Effector memory CD8-positive, alpha-beta T cell (primary cell): ENCODE measurements at regions not wholly inside any gene's neighbourhood (a gene's known extent, or its start where the extent isn't known, plus 50 kb on each side); places are given as distances from the start of the nearest gene placed in this dataset.
"Not testable (repeated sequence)": the region's sequence is repeated elsewhere in the genome, so short reads cannot be mapped to it uniquely, and the experiment has no call there.

ENCODE experiments used
- ATAC-seq: fragments of 150-1000 bp; cut with Tn5 transposase; replicated peaks from 2 replicates; pipeline ENCODE4 v1.10.0; 2021; ENCODE audit warnings: mild to moderate bottlenecking, moderate library complexity
- DNase-seq, 3 experiments: peaks; one replicate each; pipeline ENCODE4 v3.0.0; 2021
- H3K27ac Mint-ChIP-seq, 2 donors: one replicate each; pipeline ENCODE4 v1.8.0; 2022; ENCODE audit warnings: mild to moderate bottlenecking in 2 of 2, mixed read lengths in 2 of 2, moderate library complexity in 2 of 2
- H3K27me3 Mint-ChIP-seq, 2 donors: one replicate each; pipeline ENCODE4 v1.8.0; 2022; ENCODE audit warnings: mixed read lengths in 2 of 2
- H3K36me3 Mint-ChIP-seq: one replicate; pipeline ENCODE4 v1.8.0; 2022; ENCODE audit warnings: mild to moderate bottlenecking, moderate library complexity, mixed read lengths; ENCODE audit not compliant: insufficient read depth
- H3K4me1 Mint-ChIP-seq, 2 donors: one replicate each; pipeline ENCODE4 v1.8.0; 2022; ENCODE audit warnings: low read depth in 2 of 2, mixed read lengths in 2 of 2
- H3K4me3 Mint-ChIP-seq, 2 donors: one replicate each; pipeline ENCODE4 v1.8.0; 2022; ENCODE audit warnings: mild to moderate bottlenecking in 2 of 2, mixed read lengths in 2 of 2, moderate library complexity in 2 of 2
- H3K9me3 Mint-ChIP-seq, 2 donors: one replicate each; pipeline ENCODE4 v1.8.0; 2022; ENCODE audit warnings: mixed read lengths in 2 of 2

GRCh38 chr9:29270400-29270799, 1697.1 kb upstream of the C9orf72 start:
- H3K4me1 Mint-ChIP-seq, H3K36me3 Mint-ChIP-seq, H3K27ac Mint-ChIP-seq, H3K27me3 Mint-ChIP-seq, DNase-seq, H3K4me3 Mint-ChIP-seq, ATAC-seq: not testable (repeated sequence)
- H3K9me3 Mint-ChIP-seq = peaks cover 0 to 18% of the 10 kb centered on the region in 2 donors

DNA sequence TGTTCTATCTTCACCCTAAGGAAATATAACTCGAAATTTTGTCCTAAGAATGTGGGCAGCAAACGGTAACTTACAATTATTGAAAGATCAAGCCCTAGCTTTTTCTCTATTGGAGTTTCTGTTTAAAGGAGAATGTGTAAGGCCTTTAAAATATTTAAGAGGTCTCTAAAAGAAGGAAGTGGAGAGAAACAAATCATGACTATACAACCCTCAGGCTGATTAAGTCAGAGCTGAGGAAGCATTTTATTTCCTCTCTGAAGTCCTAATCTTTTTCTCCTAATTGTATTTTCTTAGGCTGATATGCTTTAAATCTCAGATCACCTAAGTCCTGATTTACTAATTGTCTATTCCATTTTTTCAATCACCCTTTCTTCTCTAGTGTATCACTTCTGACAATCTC, 1708.8 kb upstream of the C9orf72 start:
- no peaks in the 10 kb centered on the region for H3K4me1 Mint-ChIP-seq
- H3K27ac Mint-ChIP-seq = no peak overlapping the region
- DNase-seq = no peak
- H3K9me3 Mint-ChIP-seq = no peaks in the 10 kb centered on the region
- no peaks in the 10 kb centered on the region for H3K36me3 Mint-ChIP-seq
- H3K4me3 Mint-ChIP-seq = no peak overlapping the region
- ATAC-seq = no peak
- no peaks in the 10 kb centered on the region for H3K27me3 Mint-ChIP-seq

DNA sequence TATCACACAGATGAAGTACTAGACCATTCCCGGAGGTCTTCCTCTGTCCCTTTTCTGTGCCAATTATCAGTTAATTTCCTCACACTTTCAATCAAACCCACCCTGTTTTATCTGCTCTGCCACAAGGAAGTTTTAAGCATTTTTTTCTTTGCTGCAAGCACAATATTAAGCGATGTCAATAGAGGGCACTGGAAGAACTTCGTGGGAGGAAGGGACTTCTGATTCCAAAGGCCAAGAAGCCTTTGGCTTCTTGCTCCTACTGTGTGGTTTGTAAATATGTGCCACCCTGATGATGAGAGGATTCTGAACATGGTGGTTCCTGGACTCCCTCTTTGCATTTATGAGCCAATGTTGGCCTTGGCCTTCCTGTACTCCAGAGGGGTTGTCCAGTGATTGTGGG, 1712.5 kb upstream of the C9orf72 start:
- DNase-seq (no peak), ATAC-seq (no peak)
- Mint-ChIP-seq H3K4me3 (no peak overlapping the region), H3K27me3 (no peaks in the 10 kb centered on the region), H3K27ac (no peak overlapping the region), H3K9me3 (no peaks in the 10 kb centered on the region), H3K36me3 (no peaks in the 10 kb centered on the region), H3K4me1 (no peaks in the 10 kb centered on the region)

GRCh38 chr9:29289365-29289764, 1716.1 kb upstream of the C9orf72 start:
- no peak overlapping the region for H3K4me3 Mint-ChIP-seq
- no peak for DNase-seq
- H3K27ac Mint-ChIP-seq = no peak overlapping the region
- peaks cover 3 to 8% of the 10 kb centered on the region in 2 donors for H3K9me3 Mint-ChIP-seq
- H3K4me1 Mint-ChIP-seq = no peaks in the 10 kb centered on the region
- ATAC-seq = no peak
- H3K27me3 Mint-ChIP-seq = no peaks in the 10 kb centered on the region
- H3K36me3 Mint-ChIP-seq = no peaks in the 10 kb centered on the region

DNA sequence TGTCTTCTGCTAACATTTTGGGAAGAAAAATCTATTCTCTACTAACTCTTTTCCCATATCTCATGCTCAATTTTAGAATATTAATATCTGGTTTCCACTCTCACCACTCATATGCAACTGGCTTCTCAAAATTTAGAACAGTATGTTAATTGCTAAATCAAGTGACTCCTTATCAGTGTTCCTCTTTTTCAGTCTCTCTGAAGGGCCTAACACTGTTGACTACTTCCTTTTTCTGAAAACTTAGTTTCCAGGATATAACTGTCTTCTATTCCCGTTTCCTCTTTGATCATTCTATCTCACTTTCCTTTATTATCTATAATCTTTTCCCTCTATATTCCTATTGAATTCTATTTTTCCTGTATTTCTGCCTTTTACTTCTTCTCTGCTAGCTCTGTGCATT, 1717.2 kb upstream of the C9orf72 start:
- H3K9me3 Mint-ChIP-seq = peaks cover 3 to 8% of the 10 kb centered on the region in 2 donors
- no peaks in the 10 kb centered on the region for H3K36me3 Mint-ChIP-seq
- no peaks in the 10 kb centered on the region for H3K27me3 Mint-ChIP-seq
- no peak overlapping the region for H3K27ac Mint-ChIP-seq
- no peaks in the 10 kb centered on the region for H3K4me1 Mint-ChIP-seq
- H3K4me3 Mint-ChIP-seq = no peak overlapping the region
- ATAC-seq (no peak), DNase-seq (no peak)

DNA sequence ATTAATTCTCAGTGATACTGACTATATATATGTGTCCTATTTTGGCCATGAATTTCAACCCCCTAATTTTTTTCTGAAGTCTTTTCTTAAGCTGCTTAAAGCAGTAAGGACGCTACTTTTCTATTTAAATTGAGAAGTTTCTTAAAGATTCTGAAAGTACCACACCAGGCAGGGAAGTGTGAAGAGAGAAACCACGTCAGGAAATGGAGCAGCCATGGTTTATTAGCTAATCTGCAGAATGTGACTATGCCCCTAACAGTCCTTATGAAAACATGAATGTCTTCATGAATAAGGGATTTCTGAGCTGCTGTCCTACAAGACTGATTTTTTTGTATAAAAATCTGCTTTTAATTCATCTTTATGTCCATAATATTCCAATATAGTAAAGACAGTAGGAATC, 1724.3 kb upstream of the C9orf72 start:
- Mint-ChIP-seq H3K27me3 (no peaks in the 10 kb centered on the region), H3K9me3 (peaks cover 14 to 19% of the 10 kb centered on the region in 2 donors), H3K27ac (no peak overlapping the region), H3K4me1 (no peaks in the 10 kb centered on the region), H3K4me3 (no peak overlapping the region), H3K36me3 (peaks cover 5% of the 10 kb centered on the region)
- no peak for ATAC-seq
- no peak for DNase-seq

GRCh38 chr9:29311221-29311620, 1737.9 kb upstream of the C9orf72 start:
- H3K36me3 Mint-ChIP-seq = no peaks in the 10 kb centered on the region
- H3K4me1 Mint-ChIP-seq = no peaks in the 10 kb centered on the region
- ATAC-seq (no peak), DNase-seq (no peak)
- H3K27me3 Mint-ChIP-seq = no peaks in the 10 kb centered on the region
- H3K4me3 Mint-ChIP-seq = no peak overlapping the region
- H3K9me3 Mint-ChIP-seq = peaks cover 2 to 17% of the 10 kb centered on the region in 2 donors
- no peak overlapping the region for H3K27ac Mint-ChIP-seq

GRCh38 chr9:29312327-29312726, 1739.0 kb upstream of the C9orf72 start:
- H3K4me1 Mint-ChIP-seq = no peaks in the 10 kb centered on the region
- no peak overlapping the region for H3K27ac Mint-ChIP-seq
- H3K9me3 Mint-ChIP-seq = peaks cover 2 to 12% of the 10 kb centered on the region in 2 donors
- H3K4me3 Mint-ChIP-seq = no peak overlapping the region
- ATAC-seq = no peak
- H3K27me3 Mint-ChIP-seq = no peaks in the 10 kb centered on the region
- H3K36me3 Mint-ChIP-seq = no peaks in the 10 kb centered on the region
- no peak for DNase-seq

GRCh38 chr9:29319736-29320513, 1746.6 kb upstream of the C9orf72 start:
- no peak overlapping the region for H3K27ac Mint-ChIP-seq
- DNase-seq (no peak), ATAC-seq (peak; percentile 27)
- H3K4me1 Mint-ChIP-seq = no peaks in the 10 kb centered on the region
- H3K27me3 Mint-ChIP-seq = no peaks in the 10 kb centered on the region
- peaks cover 4 to 10% of the 10 kb centered on the region in 2 donors for H3K9me3 Mint-ChIP-seq
- no peaks in the 10 kb centered on the region for H3K36me3 Mint-ChIP-seq
- H3K4me3 Mint-ChIP-seq = no peak overlapping the region

DNA sequence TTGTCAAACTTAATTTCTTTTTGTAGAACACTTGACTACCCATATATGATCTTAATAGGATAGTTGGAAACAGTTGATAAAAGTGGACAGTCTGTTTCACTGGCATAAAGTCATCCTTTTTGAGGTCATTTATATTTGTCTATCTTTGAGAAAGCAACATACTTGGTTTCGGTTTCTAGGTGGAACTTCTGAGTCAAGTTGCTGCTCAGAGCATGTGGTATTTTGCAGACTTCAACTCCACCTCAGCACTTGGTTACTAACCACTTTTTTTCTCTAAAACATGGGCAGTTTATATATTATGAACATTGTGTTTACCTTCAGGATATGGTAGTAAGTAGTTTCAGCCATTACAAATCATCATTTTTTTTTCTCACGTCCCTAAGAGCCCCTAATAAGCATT, 1749.0 kb upstream of the C9orf72 start:
- Mint-ChIP-seq H3K27me3 (no peaks in the 10 kb centered on the region), H3K27ac (no peak overlapping the region), H3K4me3 (no peak overlapping the region), H3K36me3 (no peaks in the 10 kb centered on the region), H3K9me3 (peaks cover 4 to 10% of the 10 kb centered on the region in 2 donors), H3K4me1 (no peaks in the 10 kb centered on the region)
- DNase-seq = no peak
- no peak for ATAC-seq

- Mint-ChIP-seq H3K9me3 (peaks cover 2 to 10% of the 10 kb centered on the region in 2 donors), H3K36me3 (no peaks in the 10 kb centered on the region), H3K27me3 (no peaks in the 10 kb centered on the region), H3K4me1 (no peaks in the 10 kb centered on the region), H3K27ac (no peak overlapping the region), H3K4me3 (no peak overlapping the region)
- no peak for ATAC-seq
- no peak for DNase-seq
Measured at GRCh38 chr9:29325894-29326293, 1752.6 kb upstream of the C9orf72 start.

DNA sequence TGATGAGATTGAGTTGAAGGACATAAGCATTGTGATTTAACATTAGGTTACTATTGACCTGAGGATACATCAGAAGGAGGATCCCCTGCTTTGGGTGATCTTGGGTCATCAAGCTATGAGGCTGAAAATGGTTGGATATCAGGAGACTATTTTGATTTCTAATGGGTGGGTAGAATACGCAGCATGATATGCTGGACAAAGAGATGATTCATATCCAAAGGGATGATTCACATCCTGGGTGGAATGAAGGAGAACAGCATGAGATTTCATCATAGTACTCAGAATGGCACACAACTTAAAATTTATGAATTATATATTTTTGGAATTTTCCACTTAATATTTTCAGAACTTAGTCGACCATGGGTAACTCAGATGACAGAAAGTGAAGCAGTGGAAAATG, 1759.5 kb upstream of the C9orf72 start:
- no peaks in the 10 kb centered on the region for H3K36me3 Mint-ChIP-seq
- no peak overlapping the region for H3K4me3 Mint-ChIP-seq
- no peak for DNase-seq
- H3K4me1 Mint-ChIP-seq = no peaks in the 10 kb centered on the region
- H3K9me3 Mint-ChIP-seq = no peaks in the 10 kb centered on the region
- H3K27ac Mint-ChIP-seq = no peak overlapping the region
- no peaks in the 10 kb centered on the region for H3K27me3 Mint-ChIP-seq
- no peak for ATAC-seq

- DNase-seq (no peak), ATAC-seq (no peak)
- no peaks in the 10 kb centered on the region for H3K36me3 Mint-ChIP-seq
- no peaks in the 10 kb centered on the region for H3K4me1 Mint-ChIP-seq
- H3K27ac Mint-ChIP-seq = no peak overlapping the region
- H3K9me3 Mint-ChIP-seq = peaks cover 0 to 2% of the 10 kb centered on the region in 2 donors
- H3K27me3 Mint-ChIP-seq = no peaks in the 10 kb centered on the region
- no peak overlapping the region for H3K4me3 Mint-ChIP-seq
Measured at GRCh38 chr9:29336281-29336680, 1763.0 kb upstream of the C9orf72 start.

DNA sequence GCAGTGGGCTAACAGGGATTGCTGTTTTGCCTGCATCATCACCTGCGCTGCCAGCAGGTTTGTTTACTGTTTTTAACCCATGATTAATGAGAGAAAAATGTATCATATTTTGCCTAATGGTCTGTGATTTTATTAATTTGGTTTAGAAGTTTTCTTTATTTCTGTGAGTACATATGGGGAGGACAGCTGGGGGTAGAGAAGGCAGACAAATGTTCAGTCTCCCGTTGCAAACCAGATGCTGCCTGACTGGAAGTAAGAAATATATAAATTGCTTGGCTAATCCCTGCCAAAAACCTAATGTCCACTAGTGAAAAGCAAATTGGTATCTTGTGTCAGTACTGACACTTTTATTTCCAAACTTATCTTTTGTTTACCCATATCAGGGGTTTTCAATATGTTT, 1766.1 kb upstream of the C9orf72 start:
- H3K9me3 Mint-ChIP-seq = peaks cover 0 to 4% of the 10 kb centered on the region in 2 donors
- no peak overlapping the region for H3K4me3 Mint-ChIP-seq
- DNase-seq = no peak
- no peaks in the 10 kb centered on the region for H3K27me3 Mint-ChIP-seq
- H3K27ac Mint-ChIP-seq = no peak overlapping the region
- H3K4me1 Mint-ChIP-seq = no peaks in the 10 kb centered on the region
- no peaks in the 10 kb centered on the region for H3K36me3 Mint-ChIP-seq
- ATAC-seq = no peak
